HEK293 (cell line): ENCODE measurements at regions not wholly inside any gene's neighbourhood (a gene's known extent, or its start where the extent isn't known, plus 50 kb on each side); places are given as distances from the start of the nearest gene placed in this dataset.

Experiments used
- CTCF ChIA-PET: fragments of 350-600 bp; formaldehyde crosslinking; extraction: SDS; loops from one replicate; lab custom pipeline; 2021; ENCODE audit warnings: antibody characterized with exemption; lab: Yijun Ruan, JAX
- POLR2A ChIA-PET: fragments of 300-600 bp; formaldehyde crosslinking; extraction: SDS; loops from one replicate; lab custom pipeline; 2020; ENCODE audit warnings: antibody characterized with exemption, inconsistent platforms; lab: Yijun Ruan, JAX
- H3K27ac ChIP-seq: fragments of 200-500 bp; sonication (Bioruptor generic); 2 replicates; pipeline ENCODE4 v1.5.1; 2014; ENCODE audit warnings: low read depth, low read length, control low read depth, inconsistent platforms; ENCODE audit errors: extremely low read depth
- H3K36me3 ChIP-seq, 2 experiments: fragments of 200-500 bp in 1 of 2; sonication (Bioruptor generic) in 1 of 2; 1 replicate in 1 of 2; 2 replicates in 1 of 2; pipeline ENCODE4 v1.5.1; 2014 to 2017; ENCODE audit warnings: inconsistent platforms in 2 of 2, low read length in 2 of 2; ENCODE audit not compliant: control insufficient read depth in 2 of 2, insufficient read depth in 1 of 2
- H3K4me1 ChIP-seq: fragments of 200-500 bp; sonication (Bioruptor generic); 2 replicates; pipeline ENCODE4 v1.5.1; 2014; ENCODE audit warnings: mild to moderate bottlenecking, low read length, inconsistent platforms; ENCODE audit not compliant: control insufficient read depth, insufficient read depth
- H3K4me3 ChIP-seq: 2 replicates; pipeline ENCODE4 v1.5.1; 2011; ENCODE audit warnings: low read depth, mild to moderate bottlenecking, control low read depth, low read length, moderate library complexity
- H3K9me3 ChIP-seq: fragments of 200-500 bp; sonication (Bioruptor generic); 2 replicates; pipeline ENCODE4 v1.5.1; 2014; ENCODE audit warnings: low read depth, low read length, inconsistent platforms; ENCODE audit not compliant: control insufficient read depth, insufficient read depth
- INSM2 ChIP-seq: fragments of 450-650 bp; formaldehyde crosslinking; IDR thresholded peaks from 2 replicates; pipeline ENCODE4 v1.5.1; 2016; ENCODE audit warnings: missing biosample characterization, missing genetic modification characterization
- KLF16 ChIP-seq: fragments of 450-650 bp; formaldehyde crosslinking; IDR thresholded peaks from 2 replicates; pipeline ENCODE4 v1.5.1; 2017; ENCODE audit warnings: missing biosample characterization, missing genetic modification characterization
- MEIS1 ChIP-seq: sonication (generic); formaldehyde crosslinking; IDR thresholded peaks from 2 replicates; pipeline ENCODE4 v1.8.1; 2022; ENCODE audit warnings: missing genetic modification reagents, mild to moderate bottlenecking, borderline replicate concordance
- MZF1 ChIP-seq: fragments of 450-650 bp; formaldehyde crosslinking; IDR thresholded peaks from 2 replicates; pipeline ENCODE4 v1.5.1; 2017; ENCODE audit warnings: missing biosample characterization, missing genetic modification characterization, borderline replicate concordance
- RBAK ChIP-seq: fragments of 450-650 bp; formaldehyde crosslinking; IDR thresholded peaks from 2 replicates; pipeline ENCODE4 v1.5.1; 2016; ENCODE audit warnings: missing biosample characterization, missing genetic modification characterization
- REPIN1 ChIP-seq: fragments of 450-650 bp; formaldehyde crosslinking; IDR thresholded peaks from 2 replicates; pipeline ENCODE4 v1.5.1; 2017; ENCODE audit warnings: missing biosample characterization, missing genetic modification characterization, low read depth
- ZBTB26 ChIP-seq: fragments of 450-650 bp; formaldehyde crosslinking; optimal IDR thresholded peaks from 2 replicates; pipeline ENCODE3; 2016; ENCODE audit warnings: missing biosample characterization, mild to moderate bottlenecking, missing genetic modification characterization
- ZBTB6 ChIP-seq: fragments of 450-650 bp; formaldehyde crosslinking; IDR thresholded peaks from 2 replicates; pipeline ENCODE4 v1.5.1; 2017; ENCODE audit warnings: missing biosample characterization, missing genetic modification characterization
- ZNF112 ChIP-seq: fragments of 450-650 bp; formaldehyde crosslinking; IDR thresholded peaks from 2 replicates; pipeline ENCODE4 v1.5.0; 2017; ENCODE audit warnings: missing biosample characterization, missing genetic modification characterization
- ZNF155 ChIP-seq: fragments of 450-650 bp; formaldehyde crosslinking; IDR thresholded peaks from 2 replicates; pipeline ENCODE4 v1.5.1; 2016; ENCODE audit warnings: missing biosample characterization, missing genetic modification characterization
- ZNF23 ChIP-seq: fragments of 450-650 bp; formaldehyde crosslinking; IDR thresholded peaks from 2 replicates; pipeline ENCODE4 v1.5.1; 2016; ENCODE audit warnings: missing biosample characterization, missing genetic modification characterization, borderline replicate concordance
- ZNF248 ChIP-seq: fragments of 450-650 bp; formaldehyde crosslinking; IDR thresholded peaks from 2 replicates; pipeline ENCODE4 v1.5.1; 2017; ENCODE audit warnings: missing biosample characterization, missing genetic modification characterization
- ZNF274 ChIP-seq, 2 experiments: fragments of 200-500 bp in 1 of 2; fragments of 450-650 bp in 1 of 2; sonication (Bioruptor generic) in 1 of 2; formaldehyde crosslinking in 1 of 2; IDR thresholded peaks; 2 replicates each; pipeline versions ENCODE4 v1.5.1 to v1.6.1; 2014 to 2016; ENCODE audit warnings: borderline replicate concordance in 1 of 2, inconsistent platforms in 1 of 2, low read length in 1 of 2, missing biosample characterization in 1 of 2, missing genetic modification characterization in 1 of 2
- ZNF449 ChIP-seq: fragments of 450-650 bp; formaldehyde crosslinking; IDR thresholded peaks from 2 replicates; pipeline ENCODE4 v1.5.1; 2017; ENCODE audit warnings: missing biosample characterization, mild to moderate bottlenecking, missing genetic modification characterization, moderate library complexity
- ZNF529 ChIP-seq: fragments of 450-650 bp; formaldehyde crosslinking; IDR thresholded peaks from 2 replicates; pipeline ENCODE4 v1.5.1; 2017; ENCODE audit warnings: missing genetic modification characterization, missing biosample characterization; ENCODE audit not compliant: insufficient replicate concordance
- ZNF544 ChIP-seq: fragments of 450-650 bp; formaldehyde crosslinking; IDR thresholded peaks from 2 replicates; pipeline ENCODE4 v1.5.0; 2017; ENCODE audit warnings: missing biosample characterization, missing genetic modification characterization
- ZNF549 ChIP-seq: fragments of 450-650 bp; IDR thresholded peaks from 2 replicates; pipeline ENCODE4 v1.5.1; 2018; ENCODE audit warnings: missing biosample characterization, missing genetic modification characterization, mild to moderate bottlenecking, inconsistent platforms, moderate library complexity
- ZNF571 ChIP-seq: fragments of 450-650 bp; formaldehyde crosslinking; IDR thresholded peaks from 2 replicates; pipeline ENCODE4 v1.5.0; 2017; ENCODE audit warnings: missing biosample characterization, missing genetic modification characterization
- ZNF585B ChIP-seq: fragments of 450-650 bp; formaldehyde crosslinking; IDR thresholded peaks from 2 replicates; pipeline ENCODE4 v1.5.1; 2016; ENCODE audit warnings: missing biosample characterization, missing genetic modification characterization
- ZNF596 ChIP-seq: fragments of 450-650 bp; IDR thresholded peaks from 2 replicates; pipeline ENCODE4 v1.5.0; 2018; ENCODE audit warnings: missing biosample characterization, mild to moderate bottlenecking, missing genetic modification characterization, moderate library complexity
- ZNF664 ChIP-seq: fragments of 450-650 bp; formaldehyde crosslinking; IDR thresholded peaks from 2 replicates; pipeline ENCODE4 v1.5.1; 2016; ENCODE audit warnings: missing biosample characterization, missing genetic modification characterization
- ZNF670 ChIP-seq: fragments of 450-650 bp; formaldehyde crosslinking; IDR thresholded peaks from 2 replicates; pipeline ENCODE4 v1.5.1; 2016; ENCODE audit warnings: missing biosample characterization, missing genetic modification characterization, low read depth
- ZNF677 ChIP-seq: fragments of 450-650 bp; IDR thresholded peaks from 2 replicates; pipeline ENCODE4 v1.5.0; 2018; ENCODE audit warnings: missing biosample characterization, mild to moderate bottlenecking, missing genetic modification characterization, moderate library complexity
- ZNF791 ChIP-seq: fragments of 450-650 bp; formaldehyde crosslinking; IDR thresholded peaks from 2 replicates; pipeline ENCODE4 v1.5.1; 2016; ENCODE audit warnings: missing biosample characterization, missing genetic modification characterization
- ZNF830 ChIP-seq: fragments of 450-650 bp; IDR thresholded peaks from 2 replicates; pipeline ENCODE4 v1.5.0; 2018; ENCODE audit warnings: missing biosample characterization, missing genetic modification characterization, low read depth, mild to moderate bottlenecking, moderate library complexity
- ZNF837 ChIP-seq: fragments of 450-650 bp; formaldehyde crosslinking; IDR thresholded peaks from 2 replicates; pipeline ENCODE4 v1.5.1; 2016; ENCODE audit warnings: missing biosample characterization, missing genetic modification characterization
- ZNF843 ChIP-seq: fragments of 450-650 bp; formaldehyde crosslinking; IDR thresholded peaks from 2 replicates; pipeline ENCODE4 v1.5.1; 2016; ENCODE audit warnings: missing biosample characterization, missing genetic modification characterization
- ZXDB ChIP-seq: fragments of 450-650 bp; formaldehyde crosslinking; IDR thresholded peaks from 2 replicates; pipeline ENCODE4 v1.5.1; 2016; ENCODE audit warnings: missing biosample characterization, missing genetic modification characterization

GRCh38 chr9:115997923-115998322, 155.7 kb upstream of the PAPPA start:
- H3K4me3 ChIP-seq = no peak overlapping the region
- H3K9me3 ChIP-seq = no peaks in the 10 kb centered on the region
- H3K4me1 ChIP-seq = no peaks in the 10 kb centered on the region
- no peak overlapping the region for H3K27ac ChIP-seq
- H3K36me3 ChIP-seq = no peaks in the 10 kb centered on the region
- TF ChIP-seq ZXDB (tag by site-specific recombination) = no peak
- TF ChIP-seq MZF1 (tag by site-specific recombination) = no peak
- TF ChIP-seq ZNF585B (tag by site-specific recombination) = no peak
- TF ChIP-seq ZNF837 (tag by site-specific recombination) = no peak
- TF ChIP-seq RBAK (tag by site-specific recombination) = no peak
- no peak for TF ChIP-seq INSM2
- TF ChIP-seq ZNF664 (tag by site-specific recombination) = no peak
- ChIA-PET POLR2A (no interaction called here), CTCF (interaction anchor here (0.6 to 1.5 kb wide), 4 partner anchors 15 to 1728 kb away, joined by 3 to 5 read pairs (median 4); no protein-coding TSS in a partner anchor)

- Histone ChIP-seq H3K4me3 (no peak overlapping the region), H3K9me3 (no peaks in the 10 kb centered on the region), H3K27ac (no peak overlapping the region), H3K4me1 (no peaks in the 10 kb centered on the region), H3K36me3 (no peaks in the 10 kb centered on the region)
- POLR2A ChIA-PET = no interaction called here
- no peak for TF ChIP-seq ZNF670
- TF ChIP-seq ZNF112 (tag by site-specific recombination) = no peak
- TF ChIP-seq ZNF529 (tag by site-specific recombination) = no peak
- CTCF ChIA-PET = interaction anchor here (1.1 to 2.6 kb wide), 4 partner anchors 11 to 150 kb away, joined by 3 to 8 read pairs (median 6); no protein-coding TSS in a partner anchor
Observed at GRCh38 chr9:115998666-115999065, 154.9 kb upstream of the PAPPA start.

- no peaks in the 10 kb centered on the region for H3K36me3 ChIP-seq
- POLR2A ChIA-PET = no interaction called here
- H3K27ac ChIP-seq = no peak overlapping the region
- no peak overlapping the region for H3K4me3 ChIP-seq
- H3K9me3 ChIP-seq = no peaks in the 10 kb centered on the region
- H3K4me1 ChIP-seq = no peaks in the 10 kb centered on the region
- CTCF ChIA-PET = interaction anchor here (0.5 to 2.6 kb wide), 10 partner anchors 11 to 405 kb away, joined by 3 to 8 read pairs (median 4); no protein-coding TSS in a partner anchor
- TF ChIP-seq ZNF544 = no peak
- no peak for TF ChIP-seq ZNF843
- no peak for TF ChIP-seq ZNF549 (tag by site-specific recombination)
- TF ChIP-seq ZNF677 (tag by site-specific recombination) = no peak
- no peak for TF ChIP-seq ZNF248 (tag by site-specific recombination)
- no peak for TF ChIP-seq ZBTB26 (tag by site-specific recombination)
- no peak for TF ChIP-seq ZNF155
- no peak for TF ChIP-seq MEIS1
- TF ChIP-seq REPIN1 = no peak
- TF ChIP-seq ZNF449 (tag by site-specific recombination) = no peak
- TF ChIP-seq ZNF830 = no peak
- no peak for TF ChIP-seq KLF16 (tag by site-specific recombination)
- no peak for TF ChIP-seq ZNF23 (tag by site-specific recombination)
- no peak for TF ChIP-seq ZNF596 (tag by site-specific recombination)
- no peak for TF ChIP-seq ZNF274 (IDR thresholded peaks at IDR 0.05; ENCODE audit: low read length)
- TF ChIP-seq ZNF274 (tag by site-specific recombination; IDR thresholded peaks at IDR 0.05; ENCODE audit: borderline replicate concordance) = no peak
- TF ChIP-seq ZNF571 = no peak
- no peak for TF ChIP-seq ZBTB6 (tag by site-specific recombination)
- TF ChIP-seq ZNF791 (tag by site-specific recombination) = no peak
Observed at GRCh38 chr9:115999498-115999897, 154.1 kb upstream of the PAPPA start.
